ENCODE measurements at regions not wholly inside any gene's neighbourhood (a gene's known extent, or its start where the extent isn't known, plus 50 kb on each side); places are given as distances from the start of the nearest gene placed in this dataset.
"Not testable (repeated sequence)": the region's sequence is repeated elsewhere in the genome, so short reads cannot be mapped to it uniquely, and the experiment has no call there.

- no peaks in the 10 kb centered on the region for H3K36me3 ChIP-seq (ENCODE audit: control insufficient read depth in 2 of 2, insufficient read depth in 2 of 2, low read length in 2 of 2)
- H3K9ac ChIP-seq (ENCODE audit: low read depth in 1 of 2, low read length in 2 of 2), result no peak overlapping the region
- no peaks in the 10 kb centered on the region for H3K27me3 ChIP-seq (ENCODE audit: control insufficient read depth in 2 of 2, insufficient read depth in 2 of 2, low read length in 2 of 2)
Measured at GRCh38 chr1:81738875-81739274, 61.9 kb upstream of the ADGRL2 start.

GRCh38 chr1:81733480-81733879, 67.3 kb upstream of the ADGRL2 start:
- Histone ChIP-seq H3K9ac (ENCODE audit: low read depth in 1 of 2, low read length in 2 of 2) (no peak overlapping the region), H3K27me3 (ENCODE audit: control insufficient read depth in 2 of 2, insufficient read depth in 2 of 2, low read length in 2 of 2) (no peaks in the 10 kb centered on the region), H3K9me3 (ENCODE audit: control insufficient read depth in 2 of 2, low read length in 2 of 2) (no peaks in the 10 kb centered on the region), H3K36me3 (ENCODE audit: control insufficient read depth in 2 of 2, insufficient read depth in 2 of 2, low read length in 2 of 2) (no peaks in the 10 kb centered on the region), H3K4me1 (ENCODE audit: control insufficient read depth in 2 of 2, insufficient read depth in 2 of 2, low read length in 2 of 2) (no peaks in the 10 kb centered on the region), H3K27ac (ENCODE audit: low read depth in 2 of 2, low read length in 2 of 2) (no peak overlapping the region), H3K4me3 (ENCODE audit: low read length in 2 of 2) (no peak overlapping the region)

More at GRCh38 chr1:81738875-81739274, 61.9 kb upstream of the ADGRL2 start:
- H3K4me3 ChIP-seq (ENCODE audit: low read length in 2 of 2), result no peak overlapping the region
- H3K4me1 ChIP-seq (ENCODE audit: control insufficient read depth in 2 of 2, insufficient read depth in 2 of 2, low read length in 2 of 2), result no peaks in the 10 kb centered on the region
- H3K9me3 ChIP-seq (ENCODE audit: control insufficient read depth in 2 of 2, low read length in 2 of 2), result no peaks in the 10 kb centered on the region
- H3K27ac ChIP-seq (ENCODE audit: low read depth in 2 of 2, low read length in 2 of 2), result no peak overlapping the region

DNA sequence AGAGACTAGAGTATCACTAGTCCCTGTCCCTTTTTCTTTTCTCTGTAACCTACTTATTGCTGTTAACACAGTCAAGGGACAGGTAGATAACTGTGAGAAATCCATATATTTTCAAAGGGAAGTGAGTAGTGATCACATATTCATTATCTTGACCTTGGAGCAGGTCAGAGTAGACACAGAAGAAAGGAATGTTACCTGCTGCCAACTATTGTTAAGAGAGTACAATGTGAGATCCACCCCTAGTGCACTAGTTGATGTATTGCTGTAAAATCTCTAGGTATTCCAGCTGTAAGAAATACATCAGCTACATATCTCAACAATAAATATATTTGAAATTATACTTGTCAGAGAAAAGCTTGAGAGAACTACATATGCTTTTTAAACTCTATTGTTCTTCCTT, 68.7 kb upstream of the ADGRL2 start:
- Histone ChIP-seq H3K9ac (ENCODE audit: low read depth in 1 of 2, low read length in 2 of 2) (no peak overlapping the region), H3K4me3 (ENCODE audit: low read length in 2 of 2) (no peak overlapping the region), H3K9me3 (ENCODE audit: control insufficient read depth in 2 of 2, low read length in 2 of 2) (no peaks in the 10 kb centered on the region), H3K27ac (ENCODE audit: low read depth in 2 of 2, low read length in 2 of 2) (no peak overlapping the region), H3K27me3 (ENCODE audit: control insufficient read depth in 2 of 2, insufficient read depth in 2 of 2, low read length in 2 of 2) (no peaks in the 10 kb centered on the region), H3K36me3 (ENCODE audit: control insufficient read depth in 2 of 2, insufficient read depth in 2 of 2, low read length in 2 of 2) (no peaks in the 10 kb centered on the region), H3K4me1 (ENCODE audit: control insufficient read depth in 2 of 2, insufficient read depth in 2 of 2, low read length in 2 of 2) (no peaks in the 10 kb centered on the region)

DNA sequence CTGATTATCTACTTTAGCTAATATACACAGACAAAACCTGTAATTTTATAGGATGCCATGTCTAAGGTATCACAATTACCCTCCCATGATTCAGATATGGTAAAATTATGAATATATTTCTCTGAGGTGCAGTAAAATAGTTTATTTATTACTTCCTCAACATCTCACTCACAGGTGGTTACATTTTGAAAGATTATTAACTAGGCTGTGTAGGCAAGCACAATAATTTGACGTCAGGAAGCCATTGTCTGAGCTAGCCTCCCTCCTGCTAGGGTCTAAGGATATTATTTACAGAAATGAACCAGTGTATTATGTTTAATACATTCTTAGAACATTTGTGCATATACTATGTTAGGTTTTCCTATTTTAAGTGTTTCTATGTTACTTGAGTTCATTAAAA, 69.9 kb upstream of the ADGRL2 start:
- Histone ChIP-seq H3K4me1 (ENCODE audit: control insufficient read depth in 2 of 2, insufficient read depth in 2 of 2, low read length in 2 of 2) (no peaks in the 10 kb centered on the region), H3K9ac (ENCODE audit: low read depth in 1 of 2, low read length in 2 of 2) (no peak overlapping the region), H3K4me3 (ENCODE audit: low read length in 2 of 2) (no peak overlapping the region), H3K9me3 (ENCODE audit: control insufficient read depth in 2 of 2, low read length in 2 of 2) (no peaks in the 10 kb centered on the region), H3K36me3 (ENCODE audit: control insufficient read depth in 2 of 2, insufficient read depth in 2 of 2, low read length in 2 of 2) (no peaks in the 10 kb centered on the region), H3K27me3 (ENCODE audit: control insufficient read depth in 2 of 2, insufficient read depth in 2 of 2, low read length in 2 of 2) (no peaks in the 10 kb centered on the region), H3K27ac (ENCODE audit: low read depth in 2 of 2, low read length in 2 of 2) (no peak overlapping the region)

DNA sequence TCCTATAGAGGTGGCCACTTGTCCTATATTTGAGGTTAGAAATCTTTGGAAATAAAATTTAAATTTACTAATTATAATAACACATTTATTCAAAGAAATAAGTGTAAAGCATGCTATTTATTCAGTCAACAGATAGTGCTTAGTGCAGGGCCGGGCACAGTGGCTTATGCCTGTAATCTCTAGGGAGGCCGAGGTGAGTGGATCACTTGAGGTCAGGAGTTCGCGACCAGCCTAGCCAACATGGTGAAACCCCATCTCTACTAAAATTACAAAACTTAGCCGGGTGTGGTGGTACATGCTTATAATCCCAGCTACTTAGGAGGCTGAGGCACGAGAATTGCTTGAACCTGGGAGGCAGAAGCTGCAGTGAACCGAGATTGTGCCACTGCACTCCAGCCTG, 70.4 kb upstream of the ADGRL2 start:
- H3K9me3 ChIP-seq (ENCODE audit: control insufficient read depth in 2 of 2, low read length in 2 of 2); H3K27me3 ChIP-seq (ENCODE audit: control insufficient read depth in 2 of 2, insufficient read depth in 2 of 2, low read length in 2 of 2); H3K36me3 ChIP-seq (ENCODE audit: control insufficient read depth in 2 of 2, insufficient read depth in 2 of 2, low read length in 2 of 2); H3K9ac ChIP-seq (ENCODE audit: low read depth in 1 of 2, low read length in 2 of 2); H3K4me3 ChIP-seq (ENCODE audit: low read length in 2 of 2); H3K27ac ChIP-seq (ENCODE audit: low read depth in 2 of 2, low read length in 2 of 2); H3K4me1 ChIP-seq (ENCODE audit: control insufficient read depth in 2 of 2, insufficient read depth in 2 of 2, low read length in 2 of 2): not testable (repeated sequence)

DNA sequence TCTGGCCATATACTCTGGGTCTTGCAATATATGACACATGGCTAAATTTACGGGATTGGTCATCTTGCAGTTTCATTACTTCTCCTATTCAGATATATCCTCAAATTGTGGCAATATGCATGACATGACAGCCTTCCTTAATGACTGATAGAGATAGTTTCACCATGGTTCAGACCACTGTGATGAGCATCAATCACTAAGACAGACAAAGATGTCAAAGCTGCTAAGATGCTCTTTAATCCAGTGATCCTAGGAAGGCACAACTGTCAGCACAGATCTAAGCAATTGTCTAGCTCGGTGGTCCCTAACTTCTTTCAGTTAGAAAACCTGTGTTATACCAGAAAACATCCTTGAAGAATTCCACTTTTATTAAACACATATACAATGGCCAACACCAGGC, 70.9 kb upstream of the ADGRL2 start:
- H3K4me1 ChIP-seq (ENCODE audit: control insufficient read depth in 2 of 2, insufficient read depth in 2 of 2, low read length in 2 of 2), result no peaks in the 10 kb centered on the region
- no peaks in the 10 kb centered on the region for H3K27me3 ChIP-seq (ENCODE audit: control insufficient read depth in 2 of 2, insufficient read depth in 2 of 2, low read length in 2 of 2)
- H3K9ac ChIP-seq (ENCODE audit: low read depth in 1 of 2, low read length in 2 of 2), result no peak overlapping the region
- no peaks in the 10 kb centered on the region for H3K9me3 ChIP-seq (ENCODE audit: control insufficient read depth in 2 of 2, low read length in 2 of 2)
- H3K36me3 ChIP-seq (ENCODE audit: control insufficient read depth in 2 of 2, insufficient read depth in 2 of 2, low read length in 2 of 2), result no peaks in the 10 kb centered on the region
- no peak overlapping the region for H3K4me3 ChIP-seq (ENCODE audit: low read length in 2 of 2)
- no peak overlapping the region for H3K27ac ChIP-seq (ENCODE audit: low read depth in 2 of 2, low read length in 2 of 2)

GRCh38 chr1:81729239-81729638, 71.5 kb upstream of the ADGRL2 start:
- Histone ChIP-seq H3K27ac (ENCODE audit: low read depth in 2 of 2, low read length in 2 of 2) (no peak overlapping the region), H3K9ac (ENCODE audit: low read depth in 1 of 2, low read length in 2 of 2) (no peak overlapping the region), H3K9me3 (ENCODE audit: control insufficient read depth in 2 of 2, low read length in 2 of 2) (no peaks in the 10 kb centered on the region), H3K27me3 (ENCODE audit: control insufficient read depth in 2 of 2, insufficient read depth in 2 of 2, low read length in 2 of 2) (no peaks in the 10 kb centered on the region), H3K4me3 (ENCODE audit: low read length in 2 of 2) (no peak overlapping the region), H3K36me3 (ENCODE audit: control insufficient read depth in 2 of 2, insufficient read depth in 2 of 2, low read length in 2 of 2) (no peaks in the 10 kb centered on the region), H3K4me1 (ENCODE audit: control insufficient read depth in 2 of 2, insufficient read depth in 2 of 2, low read length in 2 of 2) (no peaks in the 10 kb centered on the region)

DNA sequence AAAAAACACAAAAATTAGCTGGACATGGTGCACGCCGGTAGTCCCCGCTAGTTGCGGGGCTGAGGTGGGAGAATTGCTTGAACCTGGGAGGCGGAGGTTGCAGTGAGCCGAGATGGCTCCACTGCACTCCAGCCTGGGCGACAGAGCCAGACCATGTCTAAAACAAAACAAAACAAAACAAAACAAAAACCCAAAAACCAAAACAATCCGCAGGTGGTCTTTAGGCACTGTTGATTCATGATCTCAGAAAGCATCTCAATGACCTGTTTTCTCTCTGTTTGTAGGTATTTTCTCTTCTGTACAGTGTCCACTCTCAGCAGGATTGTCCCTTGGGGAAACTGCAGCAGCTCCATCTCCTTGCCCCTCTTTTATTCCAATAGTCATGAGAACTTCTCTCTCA, 74.9 kb upstream of the ADGRL2 start:
- Histone ChIP-seq H3K9ac (ENCODE audit: low read depth in 1 of 2, low read length in 2 of 2) (no peak overlapping the region), H3K27me3 (ENCODE audit: control insufficient read depth in 2 of 2, insufficient read depth in 2 of 2, low read length in 2 of 2) (no peaks in the 10 kb centered on the region), H3K27ac (ENCODE audit: low read depth in 2 of 2, low read length in 2 of 2) (no peak overlapping the region)

DNA sequence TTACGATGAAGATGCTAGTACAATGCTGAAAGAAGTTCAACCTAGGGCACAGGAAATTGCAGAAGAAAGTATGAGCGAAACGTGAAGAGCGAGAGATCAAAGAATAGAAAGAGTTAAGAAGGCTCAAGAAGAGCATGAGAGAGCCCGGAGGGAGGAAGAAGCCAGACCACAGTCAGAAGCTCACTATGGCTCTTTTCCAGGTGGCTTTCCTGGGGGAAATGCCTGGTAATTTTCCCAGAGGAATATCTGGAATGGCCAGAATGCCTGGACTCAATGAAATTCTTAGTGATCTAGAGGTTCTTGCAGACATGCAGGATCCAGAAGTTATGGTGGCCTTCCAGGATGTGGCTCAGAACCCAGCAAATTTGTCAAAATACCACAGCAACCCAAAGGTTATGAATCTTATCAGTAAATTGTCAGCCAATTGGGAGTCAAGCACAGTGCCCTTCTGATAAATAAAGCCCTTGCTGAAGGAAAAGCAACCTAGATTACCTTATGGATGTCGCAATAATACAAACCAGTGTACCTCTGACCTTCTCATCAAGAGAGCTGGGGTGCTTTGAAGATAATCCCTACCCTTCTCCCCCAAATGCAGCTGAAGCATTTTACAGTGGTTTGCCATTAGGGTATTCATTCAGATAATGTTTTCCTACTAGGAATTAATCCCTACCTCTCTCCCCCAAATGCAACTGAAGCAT, 78.0 kb upstream of the ADGRL2 start:
- H3K4me3 ChIP-seq (ENCODE audit: low read length in 2 of 2); H3K27ac ChIP-seq (ENCODE audit: low read depth in 2 of 2, low read length in 2 of 2); H3K9ac ChIP-seq (ENCODE audit: low read depth in 1 of 2, low read length in 2 of 2); H3K9me3 ChIP-seq (ENCODE audit: control insufficient read depth in 2 of 2, low read length in 2 of 2); H3K4me1 ChIP-seq (ENCODE audit: control insufficient read depth in 2 of 2, insufficient read depth in 2 of 2, low read length in 2 of 2); H3K36me3 ChIP-seq (ENCODE audit: control insufficient read depth in 2 of 2, insufficient read depth in 2 of 2, low read length in 2 of 2); H3K27me3 ChIP-seq (ENCODE audit: control insufficient read depth in 2 of 2, insufficient read depth in 2 of 2, low read length in 2 of 2): not testable (repeated sequence)

More for the DNA sequence above, 74.9 kb upstream of the ADGRL2 start:
- Histone ChIP-seq H3K36me3 (ENCODE audit: control insufficient read depth in 2 of 2, insufficient read depth in 2 of 2, low read length in 2 of 2) (no peaks in the 10 kb centered on the region), H3K9me3 (ENCODE audit: control insufficient read depth in 2 of 2, low read length in 2 of 2) (no peaks in the 10 kb centered on the region), H3K4me3 (ENCODE audit: low read length in 2 of 2) (no peak overlapping the region), H3K4me1 (ENCODE audit: control insufficient read depth in 2 of 2, insufficient read depth in 2 of 2, low read length in 2 of 2) (no peaks in the 10 kb centered on the region)

- not testable (repeated sequence) for H3K4me1 ChIP-seq (ENCODE audit: control insufficient read depth in 2 of 2, insufficient read depth in 2 of 2, low read length in 2 of 2); H3K4me3 ChIP-seq (ENCODE audit: low read length in 2 of 2); H3K9ac ChIP-seq (ENCODE audit: low read depth in 1 of 2, low read length in 2 of 2)
Measured at GRCh38 chr1:81720256-81720655, 80.5 kb upstream of the ADGRL2 start.

GRCh38 chr1:81717230-81717629, 83.5 kb upstream of the ADGRL2 start:
- no peak overlapping the region for H3K27ac ChIP-seq (ENCODE audit: low read depth in 2 of 2, low read length in 2 of 2)
- no peak overlapping the region for H3K9ac ChIP-seq (ENCODE audit: low read depth in 1 of 2, low read length in 2 of 2)
- no peaks in the 10 kb centered on the region for H3K27me3 ChIP-seq (ENCODE audit: control insufficient read depth in 2 of 2, insufficient read depth in 2 of 2, low read length in 2 of 2)
- no peaks in the 10 kb centered on the region for H3K4me1 ChIP-seq (ENCODE audit: control insufficient read depth in 2 of 2, insufficient read depth in 2 of 2, low read length in 2 of 2)
- no peaks in the 10 kb centered on the region for H3K9me3 ChIP-seq (ENCODE audit: control insufficient read depth in 2 of 2, low read length in 2 of 2)
- no peaks in the 10 kb centered on the region for H3K36me3 ChIP-seq (ENCODE audit: control insufficient read depth in 2 of 2, insufficient read depth in 2 of 2, low read length in 2 of 2)
- no peak overlapping the region for H3K4me3 ChIP-seq (ENCODE audit: low read length in 2 of 2)

More at GRCh38 chr1:81720256-81720655, 80.5 kb upstream of the ADGRL2 start:
- not testable (repeated sequence) for H3K36me3 ChIP-seq (ENCODE audit: control insufficient read depth in 2 of 2, insufficient read depth in 2 of 2, low read length in 2 of 2); H3K27me3 ChIP-seq (ENCODE audit: control insufficient read depth in 2 of 2, insufficient read depth in 2 of 2, low read length in 2 of 2); H3K9me3 ChIP-seq (ENCODE audit: control insufficient read depth in 2 of 2, low read length in 2 of 2); H3K27ac ChIP-seq (ENCODE audit: low read depth in 2 of 2, low read length in 2 of 2)
